SHP77 (cell line): ENCODE measurements at regions not wholly inside any gene's neighbourhood (a gene's known extent, or its start where the extent isn't known, plus 50 kb on each side); places are given as distances from the start of the nearest gene placed in this dataset.

ENCODE experiments used
- DNase-seq, 2 experiments: peaks; one replicate each; lab custom pipeline; 2025; lab: John Stamatoyannopoulos, UW

DNA sequence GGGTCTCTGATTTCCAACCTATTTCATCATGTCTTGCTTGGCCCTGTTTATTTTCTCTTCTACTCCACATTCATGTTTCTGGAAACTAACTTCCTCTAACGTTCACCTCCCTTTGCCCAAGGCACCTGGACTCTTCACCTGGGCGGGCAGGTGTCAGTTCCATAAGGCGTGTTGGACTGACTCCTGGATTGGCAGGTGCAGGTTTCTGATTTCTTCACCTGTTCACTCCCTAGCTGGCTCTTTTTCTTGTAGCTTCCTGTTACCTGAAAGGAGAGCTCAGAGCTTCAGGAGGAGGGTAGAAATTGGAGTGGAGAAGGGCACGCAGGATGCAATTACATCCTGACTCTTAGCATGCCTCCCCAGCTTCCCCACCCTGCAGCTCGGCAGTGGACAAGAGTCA lies 350.8 kb upstream of the KLF3 start:
- DNase-seq = no peak

DNA sequence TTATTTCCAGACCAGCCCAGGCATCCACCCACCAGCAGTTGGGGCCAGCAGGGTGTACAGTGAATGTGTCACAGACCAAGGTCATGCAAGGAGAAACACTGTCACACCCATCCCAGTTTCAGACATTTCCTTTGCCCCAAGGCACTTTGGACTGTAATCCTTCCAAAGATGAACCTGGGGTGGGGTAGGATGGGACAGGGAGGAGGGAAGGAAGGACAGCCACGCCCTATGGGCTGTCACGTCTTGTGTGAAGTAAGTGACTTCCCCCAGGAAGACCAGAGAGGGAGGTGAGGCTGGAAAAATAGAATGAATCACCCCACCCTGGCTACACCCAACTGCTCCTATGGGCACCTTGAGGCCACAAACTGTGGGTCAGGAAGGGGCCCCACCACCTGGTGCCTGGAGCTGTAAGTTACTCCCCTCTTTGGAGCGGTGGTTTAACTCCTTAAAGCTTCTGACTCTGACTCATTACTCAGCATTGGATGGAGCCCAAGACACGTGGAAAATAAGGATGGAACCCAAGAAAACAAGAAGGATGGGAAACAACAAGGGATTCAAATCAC lies 349.9 kb upstream of the KLF3 start:
- no peak for DNase-seq

DNA sequence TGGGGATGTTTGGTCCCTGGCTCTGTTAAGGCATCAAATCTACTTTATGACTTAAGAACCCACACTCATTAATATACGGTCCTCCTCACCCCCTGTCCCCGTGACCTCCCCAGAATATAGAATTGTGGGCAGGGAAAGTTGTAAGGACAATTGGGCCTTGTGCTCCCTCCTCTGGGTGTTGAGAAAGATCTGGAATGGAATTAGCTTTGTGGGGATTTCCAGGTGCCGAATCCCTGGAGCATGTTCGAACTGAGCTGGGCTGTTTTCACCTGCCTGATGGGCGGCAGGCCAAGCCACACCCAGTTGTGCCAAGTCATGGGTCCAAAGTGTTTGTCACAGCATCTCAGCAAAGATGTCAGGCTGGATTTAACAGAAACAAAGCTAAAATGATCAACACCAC lies 349.3 kb upstream of the KLF3 start:
- peak in 1 of 2 experiments; percentile 7 for DNase-seq

GRCh38 chr4:38315286-38315685 lies 348.7 kb upstream of the KLF3 start:
- no peak for DNase-seq

- DNase-seq = no peak
Measured at GRCh38 chr4:38316045-38316444, 348.0 kb upstream of the KLF3 start.

GRCh38 chr4:38317041-38317674 lies 346.8 kb upstream of the KLF3 start:
- DNase-seq = no peak

DNA sequence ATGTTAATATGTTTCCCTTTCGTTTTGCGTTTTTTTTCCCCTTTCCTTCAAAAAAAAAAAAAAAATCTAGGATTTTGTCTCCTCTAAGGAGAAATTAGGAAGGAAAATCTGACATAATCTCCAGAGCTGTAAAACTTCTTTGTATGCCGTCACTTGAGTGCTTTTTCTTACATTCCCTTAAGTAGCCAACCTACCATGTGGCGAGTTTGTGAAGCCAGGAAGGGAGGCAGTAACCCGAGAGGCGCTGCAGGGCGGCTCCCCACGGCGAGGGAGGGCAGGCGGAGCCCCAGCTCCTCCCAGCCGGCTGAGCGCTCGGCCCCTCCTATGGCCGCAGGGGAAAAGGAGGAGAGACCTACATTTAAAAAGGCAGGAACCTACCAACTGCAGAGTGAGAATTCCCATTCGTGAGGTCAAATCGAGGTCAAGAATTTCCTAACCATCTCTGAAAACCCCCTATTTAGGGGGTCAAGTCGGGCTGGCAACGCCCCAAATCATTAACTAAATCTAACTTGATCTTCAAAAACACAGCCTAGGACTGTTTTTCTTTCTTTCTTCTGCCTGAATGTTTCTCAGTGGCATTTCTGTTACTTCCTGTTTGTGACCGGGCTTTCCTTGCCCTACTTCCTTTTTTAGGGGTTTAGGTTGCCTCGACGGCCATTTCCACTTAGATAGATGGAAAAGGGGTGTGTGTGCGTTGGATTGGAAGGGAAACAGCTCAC lies 345.1 kb upstream of the KLF3 start:
- peak in 1 of 2 experiments; percentile 37 for DNase-seq

DNA sequence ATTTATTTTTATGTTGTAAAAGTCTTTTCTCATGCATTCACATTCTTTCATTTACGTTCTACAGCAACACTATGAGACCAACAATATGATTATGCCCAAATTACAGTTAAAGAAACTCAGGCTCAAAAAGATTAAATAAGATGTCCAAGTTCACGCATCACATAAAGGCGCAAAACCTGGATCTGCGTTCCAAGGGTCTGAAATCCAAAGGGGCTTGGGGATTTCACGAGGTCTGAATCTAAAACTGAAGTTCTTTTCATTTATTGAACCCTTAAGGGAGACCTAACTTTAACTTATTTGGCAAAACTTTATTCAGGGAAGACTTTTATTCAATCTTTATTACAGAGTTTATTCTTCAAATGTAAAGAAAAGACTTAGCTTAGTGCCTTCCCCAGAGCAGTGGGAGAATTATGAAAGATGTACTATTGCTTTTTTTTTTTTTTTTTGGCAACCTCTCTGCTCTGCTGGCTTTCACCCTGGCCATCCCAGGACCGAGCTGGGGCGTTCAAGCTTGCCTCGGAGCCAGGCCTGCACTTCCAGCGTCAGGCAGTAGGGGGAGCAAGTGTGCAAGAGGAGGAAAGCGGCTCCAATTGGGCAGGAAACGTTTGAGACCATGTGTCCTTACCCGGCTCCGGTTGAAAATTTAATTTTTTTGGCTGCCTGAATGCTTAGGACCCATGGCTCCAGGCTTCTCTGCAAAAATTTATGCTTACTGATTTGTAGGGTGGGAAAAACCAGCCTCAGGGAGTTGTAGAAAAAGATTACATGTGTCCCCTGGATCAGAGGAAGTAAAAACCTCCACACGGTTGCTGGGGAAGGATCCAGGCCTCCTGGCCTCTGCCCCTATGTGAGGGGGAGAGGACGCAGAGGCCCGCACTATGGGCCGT lies 344.3 kb upstream of the KLF3 start:
- peak; percentile 17 to 22 for DNase-seq

GRCh38 chr4:38320343-38320695 lies 343.7 kb upstream of the KLF3 start:
- DNase-seq = no peak

- no peak for DNase-seq
Measured at GRCh38 chr4:38320833-38321232, 343.2 kb upstream of the KLF3 start.

- no peak for DNase-seq
Measured at GRCh38 chr4:38322714-38323113, 341.3 kb upstream of the KLF3 start.

- no peak for DNase-seq
Measured at GRCh38 chr4:38323141-38323641, 340.8 kb upstream of the KLF3 start.

GRCh38 chr4:38324861-38325628 lies 339.0 kb upstream of the KLF3 start:
- DNase-seq = no peak

- DNase-seq = no peak
Measured at GRCh38 chr4:38325629-38325913, 338.4 kb upstream of the KLF3 start.

DNA sequence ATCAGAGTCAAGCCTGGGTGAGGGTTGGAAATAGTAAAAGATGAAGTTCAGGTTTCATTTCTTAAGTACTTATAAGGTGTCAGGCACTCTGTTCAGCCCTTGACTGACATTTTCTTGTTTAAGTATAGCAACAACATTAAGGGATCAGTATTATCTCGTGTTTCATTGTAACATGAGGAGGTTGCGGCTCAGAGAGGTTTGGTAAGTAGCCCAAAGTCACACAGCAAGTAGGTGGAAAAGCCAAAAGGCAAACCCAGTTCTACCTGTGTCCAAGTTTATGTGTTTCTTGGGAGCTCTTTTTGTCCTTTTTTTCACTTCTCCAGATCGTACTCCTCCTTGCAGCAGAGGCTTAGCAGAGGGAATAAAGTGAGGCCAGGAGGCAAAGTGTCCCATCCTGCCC lies 337.5 kb upstream of the KLF3 start:
- no peak for DNase-seq

DNA sequence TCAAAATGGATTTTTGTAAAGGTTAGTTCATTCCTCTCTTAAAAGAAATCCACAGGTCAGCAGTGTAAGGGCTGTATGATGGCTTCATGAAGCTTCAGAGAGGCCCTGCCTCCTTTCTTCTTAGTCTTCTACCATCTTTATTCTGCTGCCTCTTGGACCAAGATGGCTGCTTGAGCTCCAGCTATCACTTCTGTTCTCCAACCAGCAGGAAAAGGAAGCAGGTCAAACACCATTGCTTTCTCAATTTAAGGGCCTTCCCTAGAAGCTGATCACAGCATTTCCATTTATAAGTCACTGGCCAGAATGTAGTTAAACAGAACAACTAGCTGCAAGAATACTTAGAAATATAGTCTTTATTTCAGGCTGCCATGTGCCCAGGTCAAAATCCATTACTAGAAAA lies 336.8 kb upstream of the KLF3 start:
- DNase-seq = no peak

DNA sequence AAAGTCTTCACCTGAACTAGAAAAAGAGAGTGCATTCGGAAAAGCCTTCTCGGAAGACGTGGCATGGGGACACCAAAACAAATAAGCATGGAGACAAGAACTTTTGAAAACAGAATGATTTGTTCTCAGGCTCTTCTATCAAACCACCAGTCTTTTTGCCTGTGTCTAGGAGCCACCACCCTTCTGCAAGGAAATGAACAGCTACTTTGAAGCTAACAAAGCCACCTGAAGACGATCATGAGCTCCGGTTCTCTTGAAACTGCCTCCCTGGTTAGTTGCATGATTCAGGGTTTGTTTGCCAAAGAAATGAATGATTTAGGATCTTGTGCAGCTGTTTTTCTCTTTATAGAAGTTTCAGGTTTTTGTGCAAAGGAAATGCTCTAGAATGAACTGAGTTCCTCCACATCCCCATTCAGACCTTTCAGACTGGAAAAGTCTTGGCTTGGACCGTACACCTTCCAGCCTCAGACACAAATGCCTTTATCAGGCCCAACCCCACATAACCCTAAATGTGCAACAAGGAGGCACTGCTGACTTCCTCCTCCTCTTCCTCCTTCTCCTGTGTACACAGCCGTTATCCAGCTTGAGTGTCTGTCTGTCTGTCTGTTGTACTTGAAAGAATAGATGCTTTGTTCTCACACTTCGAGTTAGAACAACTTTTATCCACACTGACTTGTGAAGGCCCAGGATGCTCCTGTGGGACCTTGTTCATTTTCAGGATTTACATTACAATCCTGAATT lies 334.8 kb upstream of the KLF3 start:
- no peak for DNase-seq

GRCh38 chr4:38330321-38330720 lies 333.7 kb upstream of the KLF3 start:
- DNase-seq = no peak

- DNase-seq = no peak
Measured at GRCh38 chr4:38330936-38331335, 333.1 kb upstream of the KLF3 start.

GRCh38 chr4:38332699-38333098 lies 331.3 kb upstream of the KLF3 start:
- DNase-seq = no peak

DNA sequence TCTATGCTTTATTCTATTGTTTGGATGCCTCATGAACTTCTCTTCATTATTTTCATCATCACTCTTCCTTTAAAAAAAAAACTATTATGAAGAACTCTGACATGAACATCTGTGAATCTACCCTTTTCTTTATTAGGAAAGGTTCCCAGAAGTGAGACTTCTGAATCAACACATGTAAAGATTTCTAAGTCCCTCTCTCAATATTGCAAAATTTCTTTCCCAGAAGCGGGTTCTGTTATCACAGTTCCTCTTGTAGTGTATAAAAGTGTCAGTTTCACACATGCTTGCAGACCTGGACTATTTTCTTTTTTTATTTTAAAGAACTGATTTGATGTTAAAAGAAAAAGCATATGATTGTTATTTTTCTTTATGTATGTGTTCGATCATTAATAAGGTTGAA lies 330.8 kb upstream of the KLF3 start:
- DNase-seq = no peak
